Activated T-cell treated with anti-CD3 and anti-CD28 coated beads for 24 hours (primary cell): ENCODE measurements at regions not wholly inside any gene's neighbourhood (a gene's known extent, or its start where the extent isn't known, plus 50 kb on each side); places are given as distances from the start of the nearest gene placed in this dataset.
"Not testable (repeated sequence)": the region's sequence is repeated elsewhere in the genome, so short reads cannot be mapped to it uniquely, and the experiment has no call there.

Experiments
- DNase-seq: peaks from one replicate; pipeline ENCODE4 v3.0.0-alpha.2; 2020; ENCODE audit warnings: low read depth

GRCh38 chr6:130610303-130610702 lies 216.9 kb upstream of the SMLR1 start:
- no peak for DNase-seq

GRCh38 chr6:130611366-130611765 lies 215.8 kb upstream of the SMLR1 start:
- no peak for DNase-seq

- no peak for DNase-seq
Measured at GRCh38 chr6:130613176-130613575, 214.0 kb upstream of the SMLR1 start.

GRCh38 chr6:130615816-130616215 lies 211.4 kb upstream of the SMLR1 start:
- no peak for DNase-seq

GRCh38 chr6:130617658-130618057 lies 209.5 kb upstream of the SMLR1 start:
- no peak for DNase-seq

GRCh38 chr6:130618806-130619205 lies 208.4 kb upstream of the SMLR1 start:
- not testable (repeated sequence) for DNase-seq

GRCh38 chr6:130620338-130620781 lies 206.8 kb upstream of the SMLR1 start:
- DNase-seq: no peak

- no peak for DNase-seq
Measured at GRCh38 chr6:130622142-130622541, 205.1 kb upstream of the SMLR1 start.

GRCh38 chr6:130624046-130624445 lies 203.2 kb upstream of the SMLR1 start:
- no peak for DNase-seq

GRCh38 chr6:130625825-130626527 lies 201.2 kb upstream of the SMLR1 start:
- no peak for DNase-seq

GRCh38 chr6:130628862-130629261 lies 198.3 kb upstream of the SMLR1 start:
- no peak for DNase-seq

- no peak for DNase-seq
Measured at GRCh38 chr6:130629640-130630039, 197.6 kb upstream of the SMLR1 start.

- no peak for DNase-seq
Measured at GRCh38 chr6:130632277-130632676, 194.9 kb upstream of the SMLR1 start.

- no peak for DNase-seq
Measured at GRCh38 chr6:130632897-130633296, 194.3 kb upstream of the SMLR1 start.

GRCh38 chr6:130643361-130643760 lies 183.8 kb upstream of the SMLR1 start:
- DNase-seq: no peak

GRCh38 chr6:130644175-130644574 lies 183.0 kb upstream of the SMLR1 start:
- DNase-seq: no peak

- not testable (repeated sequence) for DNase-seq
Measured at GRCh38 chr6:130644769-130645168, 182.4 kb upstream of the SMLR1 start.

- no peak for DNase-seq
Measured at GRCh38 chr6:130647246-130647645, 180.0 kb upstream of the SMLR1 start.

GRCh38 chr6:130655586-130655985 lies 171.6 kb upstream of the SMLR1 start:
- no peak for DNase-seq

- no peak for DNase-seq
Measured at GRCh38 chr6:130661077-130661476, 166.1 kb upstream of the SMLR1 start.

GRCh38 chr6:130666786-130667185 lies 160.4 kb upstream of the SMLR1 start:
- DNase-seq: no peak

- no peak for DNase-seq
Measured at GRCh38 chr6:130670142-130670541, 157.1 kb upstream of the SMLR1 start.

GRCh38 chr6:130671119-130671518 lies 156.1 kb upstream of the SMLR1 start:
- no peak for DNase-seq

- DNase-seq: no peak
Measured at GRCh38 chr6:130671577-130671976, 155.6 kb upstream of the SMLR1 start.
